ENCODE measurements at regions not wholly inside any gene's neighbourhood (a gene's known extent, or its start where the extent isn't known, plus 50 kb on each side); places are given as distances from the start of the nearest gene placed in this dataset.

GRCh38 chr5:74085186-74085585 is 459.2 kb downstream of the ARHGEF28 start:
- CTCF ChIA-PET, result interaction anchor here (0.6 kb wide), 1 partner anchor 138 kb away, joined by 3 read pairs; no protein-coding TSS in a partner anchor

More at GRCh38 chr5:74085186-74085585, 459.2 kb downstream of the ARHGEF28 start:
- Histone ChIP-seq H3K27ac (ENCODE audit: extremely low read depth, low read depth, low read length) (no peak overlapping the region), H3K4me3 (ENCODE audit: low read depth, low read length) (no peak overlapping the region), H3K36me3 (ENCODE audit: control insufficient read depth in 2 of 2, insufficient read depth in 1 of 2, low read length in 2 of 2) (no peaks in the 10 kb centered on the region), H3K9me3 (ENCODE audit: control insufficient read depth, insufficient read depth, low read depth, low read length) (no peaks in the 10 kb centered on the region), H3K4me1 (ENCODE audit: control insufficient read depth, insufficient read depth, low read length) (no peaks in the 10 kb centered on the region)
- TF ChIP-seq ZNF239 (tag by site-specific recombination; IDR thresholded peaks at IDR 0.05) (no peak), ZNF324 (tag by site-specific recombination; IDR thresholded peaks at IDR 0.05) (no peak), ZSCAN18 (tag by site-specific recombination; IDR thresholded peaks at IDR 0.05) (no peak), ZEB2 (tag by site-specific recombination; IDR thresholded peaks at IDR 0.05) (no peak), ZNF580 (tag by site-specific recombination; IDR thresholded peaks at IDR 0.05) (no peak), ZBTB6 (tag by site-specific recombination; IDR thresholded peaks at IDR 0.05) (no peak), ZNF18 (tag by site-specific recombination; IDR thresholded peaks at IDR 0.05) (no peak), ZFP3 (tag by site-specific recombination; IDR thresholded peaks at IDR 0.05; ENCODE audit: low read depth) (no peak), GLI4 (tag by site-specific recombination; IDR thresholded peaks at IDR 0.05) (no peak), GLI2 (tag by site-specific recombination; IDR thresholded peaks at IDR 0.05; ENCODE audit: borderline replicate concordance, low read depth) (no peak), ZNF521 (tag by site-specific recombination; IDR thresholded peaks at IDR 0.05) (no peak), ZSCAN16 (tag by site-specific recombination; IDR thresholded peaks at IDR 0.05) (no peak), ZNF280D (tag by site-specific recombination; IDR thresholded peaks at IDR 0.05) (no peak), ZNF157 (tag by site-specific recombination; IDR thresholded peaks at IDR 0.05) (no peak), ZNF473 (tag by site-specific recombination; IDR thresholded peaks at IDR 0.05) (no peak), ZNF155 (tag by site-specific recombination; IDR thresholded peaks at IDR 0.05) (no peak)
- POLR2A ChIA-PET, result no interaction called here

All from HEK293 (cell line).